Hypothalamus (tissue), 51 donors: ENCODE measurements at regions not wholly inside any gene's neighbourhood (a gene's known extent, or its start where the extent isn't known, plus 50 kb on each side); places are given as distances from the start of the nearest gene placed in this dataset.
"Not testable (repeated sequence)": the region's sequence is repeated elsewhere in the genome, so short reads cannot be mapped to it uniquely, and the experiment has no call there.

Source experiments
- DNase-seq, 51 donors: peaks; one replicate each; lab custom pipeline; 2025; lab: John Stamatoyannopoulos, UW

- DNase-seq: not testable (repeated sequence)
Measured at GRCh38 chr1:104135036-104135435, 385.3 kb downstream of the AMY1C start.

- no peak for DNase-seq
Measured at GRCh38 chr1:104136621-104137020, 386.9 kb downstream of the AMY1C start.

- DNase-seq: no peak
Measured at GRCh38 chr1:104156738-104157137, 407.0 kb downstream of the AMY1C start.

GRCh38 chr1:104163912-104164476 is 414.3 kb downstream of the AMY1C start:
- DNase-seq: no peak

- no peak for DNase-seq
Measured at GRCh38 chr1:104172243-104172681, 422.6 kb downstream of the AMY1C start.

- no peak for DNase-seq
Measured at GRCh38 chr1:104182251-104182650, 432.6 kb downstream of the AMY1C start.

GRCh38 chr1:104189207-104189606 is 439.5 kb downstream of the AMY1C start:
- no peak for DNase-seq

GRCh38 chr1:104190821-104191220 is 441.1 kb downstream of the AMY1C start:
- no peak for DNase-seq

GRCh38 chr1:104195395-104195794 is 445.7 kb downstream of the AMY1C start:
- DNase-seq: no peak

- DNase-seq: no peak
Measured at GRCh38 chr1:104196136-104196535, 446.4 kb downstream of the AMY1C start.

- no peak for DNase-seq
Measured at GRCh38 chr1:104197516-104197915, 447.8 kb downstream of the AMY1C start.

- DNase-seq: no peak
Measured at GRCh38 chr1:104212239-104212638, 462.5 kb downstream of the AMY1C start.

GRCh38 chr1:104217395-104217986 is 467.8 kb downstream of the AMY1C start:
- not testable (repeated sequence) for DNase-seq

- DNase-seq: no peak
Measured at GRCh38 chr1:104229860-104230259, 480.2 kb downstream of the AMY1C start.

- DNase-seq: no peak
Measured at GRCh38 chr1:104231676-104232075, 482.0 kb downstream of the AMY1C start.

GRCh38 chr1:104235141-104235540 is 485.4 kb downstream of the AMY1C start:
- no peak for DNase-seq

GRCh38 chr1:104238991-104239390 is 489.3 kb downstream of the AMY1C start:
- DNase-seq: no peak

- no peak for DNase-seq
Measured at GRCh38 chr1:104248385-104248784, 498.7 kb downstream of the AMY1C start.

- DNase-seq: no peak
Measured at GRCh38 chr1:104259481-104259880, 509.8 kb downstream of the AMY1C start.

GRCh38 chr1:104263110-104263509 is 513.4 kb downstream of the AMY1C start:
- not testable (repeated sequence) for DNase-seq

GRCh38 chr1:104264521-104264920 is 514.8 kb downstream of the AMY1C start:
- no peak for DNase-seq

- no peak for DNase-seq
Measured at GRCh38 chr1:104265163-104265562, 515.5 kb downstream of the AMY1C start.

- DNase-seq: no peak
Measured at GRCh38 chr1:104266612-104267011, 516.9 kb downstream of the AMY1C start.
